ENCODE measurements at regions not wholly inside any gene's neighbourhood (a gene's known extent, or its start where the extent isn't known, plus 50 kb on each side); places are given as distances from the start of the nearest gene placed in this dataset.
"Not testable (repeated sequence)": the region's sequence is repeated elsewhere in the genome, so short reads cannot be mapped to it uniquely, and the experiment has no call there.

- not testable (repeated sequence) for H3K4me1 ChIP-seq (ENCODE audit: control insufficient read depth, insufficient read depth, low read length); H3K4me3 ChIP-seq (ENCODE audit: low read length); H3K36me3 ChIP-seq (ENCODE audit: control insufficient read depth, insufficient read depth, low read length); DNase-seq; H3K9me3 ChIP-seq (replicated peaks; ENCODE audit: control insufficient read depth, low read depth, low read length); H3K27me3 ChIP-seq (ENCODE audit: control insufficient read depth, insufficient read depth, low read length); H3K27ac ChIP-seq (ENCODE audit: low read length)
- WGBS (ENCODE audit: insufficient coverage): 93% methylated on average over 2 of the region's 2 CpGs
These were observed 59.2 kb upstream of the CCDC180 start for GRCh38 chr9:97248252-97248651.

- Histone ChIP-seq H3K4me1 (ENCODE audit: control insufficient read depth, insufficient read depth, low read length) (peaks cover 4% of the 10 kb centered on the region), H3K27ac (ENCODE audit: low read length) (no peak overlapping the region), H3K9me3 (replicated peaks; ENCODE audit: control insufficient read depth, low read depth, low read length) (no peaks in the 10 kb centered on the region), H3K4me3 (ENCODE audit: low read length) (no peak overlapping the region), H3K27me3 (ENCODE audit: control insufficient read depth, insufficient read depth, low read length) (no peaks in the 10 kb centered on the region), H3K36me3 (ENCODE audit: control insufficient read depth, insufficient read depth, low read length) (no peaks in the 10 kb centered on the region)
- DNase-seq: no peak
- no CpG with 5 or more reads among the region's 4 CpGs for WGBS (ENCODE audit: insufficient coverage)
These were observed 63.9 kb upstream of the CCDC180 start for GRCh38 chr9:97243606-97244005.

GRCh38 chr9:97241430-97241829 is 66.0 kb upstream of the CCDC180 start:
- not testable (repeated sequence) for H3K9me3 ChIP-seq (replicated peaks; ENCODE audit: control insufficient read depth, low read depth, low read length); DNase-seq; H3K27me3 ChIP-seq (ENCODE audit: control insufficient read depth, insufficient read depth, low read length); H3K4me3 ChIP-seq (ENCODE audit: low read length); H3K36me3 ChIP-seq (ENCODE audit: control insufficient read depth, insufficient read depth, low read length); H3K4me1 ChIP-seq (ENCODE audit: control insufficient read depth, insufficient read depth, low read length); H3K27ac ChIP-seq (ENCODE audit: low read length)
- WGBS (ENCODE audit: insufficient coverage): no CpG with 5 or more reads among the region's 5 CpGs

- Histone ChIP-seq H3K9me3 (replicated peaks; ENCODE audit: control insufficient read depth, low read depth, low read length) (no peaks in the 10 kb centered on the region), H3K4me1 (ENCODE audit: control insufficient read depth, insufficient read depth, low read length) (peaks cover 5% of the 10 kb centered on the region), H3K27ac (ENCODE audit: low read length) (peak overlapping the region; percentile 62), H3K36me3 (ENCODE audit: control insufficient read depth, insufficient read depth, low read length) (no peaks in the 10 kb centered on the region), H3K27me3 (ENCODE audit: control insufficient read depth, insufficient read depth, low read length) (no peaks in the 10 kb centered on the region), H3K4me3 (ENCODE audit: low read length) (peak overlapping the region; percentile 77)
- 3% methylated on average over 50 of the region's 58 CpGs for WGBS (ENCODE audit: insufficient coverage)
- peak; percentile 93 for DNase-seq
These were observed 69.2 kb upstream of the CCDC180 start for GRCh38 chr9:97237951-97238889.

- 61% methylated on average over 5 of the region's 23 CpGs for WGBS (ENCODE audit: insufficient coverage)
- Histone ChIP-seq H3K36me3 (ENCODE audit: control insufficient read depth, insufficient read depth, low read length) (no peaks in the 10 kb centered on the region), H3K9me3 (replicated peaks; ENCODE audit: control insufficient read depth, low read depth, low read length) (no peaks in the 10 kb centered on the region), H3K4me3 (ENCODE audit: low read length) (no peak overlapping the region), H3K27me3 (ENCODE audit: control insufficient read depth, insufficient read depth, low read length) (no peaks in the 10 kb centered on the region), H3K27ac (ENCODE audit: low read length) (no peak overlapping the region), H3K4me1 (ENCODE audit: control insufficient read depth, insufficient read depth, low read length) (peaks cover 5% of the 10 kb centered on the region)
- DNase-seq: peak; percentile 6
These were observed 70.1 kb upstream of the CCDC180 start for GRCh38 chr9:97237311-97237786.

- H3K27ac ChIP-seq (ENCODE audit: low read length); H3K36me3 ChIP-seq (ENCODE audit: control insufficient read depth, insufficient read depth, low read length); H3K4me3 ChIP-seq (ENCODE audit: low read length); H3K9me3 ChIP-seq (replicated peaks; ENCODE audit: control insufficient read depth, low read depth, low read length); DNase-seq; H3K4me1 ChIP-seq (ENCODE audit: control insufficient read depth, insufficient read depth, low read length); H3K27me3 ChIP-seq (ENCODE audit: control insufficient read depth, insufficient read depth, low read length): not testable (repeated sequence)
- 89% methylated on average over 1 of the region's 2 CpGs for WGBS (ENCODE audit: insufficient coverage)
These were observed 74.5 kb upstream of the CCDC180 start for GRCh38 chr9:97233009-97233400.

GRCh38 chr9:97232060-97233008 is 75.1 kb upstream of the CCDC180 start:
- H3K27me3 ChIP-seq (ENCODE audit: control insufficient read depth, insufficient read depth, low read length); H3K9me3 ChIP-seq (replicated peaks; ENCODE audit: control insufficient read depth, low read depth, low read length); H3K36me3 ChIP-seq (ENCODE audit: control insufficient read depth, insufficient read depth, low read length); H3K4me3 ChIP-seq (ENCODE audit: low read length); DNase-seq; H3K27ac ChIP-seq (ENCODE audit: low read length); H3K4me1 ChIP-seq (ENCODE audit: control insufficient read depth, insufficient read depth, low read length): not testable (repeated sequence)
- 78% methylated on average over 4 of the region's 13 CpGs for WGBS (ENCODE audit: insufficient coverage)

- DNase-seq: peak; percentile 9
- H3K9me3 ChIP-seq (replicated peaks; ENCODE audit: control insufficient read depth, low read depth, low read length); H3K36me3 ChIP-seq (ENCODE audit: control insufficient read depth, insufficient read depth, low read length); H3K4me3 ChIP-seq (ENCODE audit: low read length); H3K27ac ChIP-seq (ENCODE audit: low read length): not testable (repeated sequence)
- H3K4me1 ChIP-seq (ENCODE audit: control insufficient read depth, insufficient read depth, low read length): peaks cover 14% of the 10 kb centered on the region
- peaks cover 27% of the 10 kb centered on the region for H3K27me3 ChIP-seq (ENCODE audit: control insufficient read depth, insufficient read depth, low read length)
- 3% methylated on average over 20 of the region's 21 CpGs for WGBS (ENCODE audit: insufficient coverage)
These were observed 85.1 kb upstream of the CCDC180 start for GRCh38 chr9:97222393-97222792.

GRCh38 chr9:97221478-97222355 is 85.7 kb upstream of the CCDC180 start:
- peaks cover 27% of the 10 kb centered on the region for H3K27me3 ChIP-seq (ENCODE audit: control insufficient read depth, insufficient read depth, low read length)
- peaks cover 14% of the 10 kb centered on the region for H3K4me1 ChIP-seq (ENCODE audit: control insufficient read depth, insufficient read depth, low read length)
- H3K27ac ChIP-seq (ENCODE audit: low read length); H3K36me3 ChIP-seq (ENCODE audit: control insufficient read depth, insufficient read depth, low read length); H3K4me3 ChIP-seq (ENCODE audit: low read length); H3K9me3 ChIP-seq (replicated peaks; ENCODE audit: control insufficient read depth, low read depth, low read length): not testable (repeated sequence)
- DNase-seq: peak; percentile 88
- WGBS (ENCODE audit: insufficient coverage): under 1% methylated on average over 64 of the region's 78 CpGs
